Panc1 (cell line): ENCODE measurements at regions not wholly inside any gene's neighbourhood (a gene's known extent, or its start where the extent isn't known, plus 50 kb on each side); places are given as distances from the start of the nearest gene placed in this dataset.

Experiments used
- CTCF ChIP-seq: fragments of 450-650 bp; IDR thresholded peaks from 2 replicates; pipeline ENCODE4 v1.5.1; 2017; ENCODE audit warnings: mild to moderate bottlenecking
- TCF7L2 ChIP-seq: IDR thresholded peaks from 2 replicates; pipeline ENCODE4 v1.6.1; 2011; ENCODE audit warnings: mild to moderate bottlenecking, low read depth, low read length, inconsistent platforms
- TF ChIP-seq, protein P1 (sequence below), 2 experiments: IDR thresholded peaks; 2 replicates each; pipeline ENCODE4 v1.6.1; 2011 to 2012; ENCODE audit warnings: low read depth in 2 of 2, control low read depth in 1 of 2, low read length in 1 of 2, mild to moderate bottlenecking in 1 of 2, moderate library complexity in 1 of 2; ENCODE audit not compliant: insufficient read depth in 1 of 2

DNA sequence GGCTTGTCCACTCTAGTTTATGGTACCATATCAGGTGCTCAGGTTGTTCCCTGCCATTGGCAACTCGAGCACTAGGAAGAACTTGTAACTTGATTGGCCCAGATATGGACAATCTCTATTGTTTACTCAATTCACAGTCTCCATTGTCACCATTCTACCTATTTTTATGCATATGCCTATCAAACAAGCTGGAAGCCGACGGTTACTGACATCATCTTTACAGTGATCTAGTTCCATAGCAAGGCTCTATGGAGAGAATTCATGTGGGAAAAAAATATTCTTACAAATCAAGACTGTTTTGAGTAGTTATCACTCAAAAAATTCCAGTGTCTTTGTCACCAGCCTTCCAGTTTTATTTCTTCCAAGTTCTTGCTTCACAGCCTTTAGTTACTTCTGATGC, 1006.2 kb upstream of the PRR20A start:
- TF ChIP-seq, protein P1, sequence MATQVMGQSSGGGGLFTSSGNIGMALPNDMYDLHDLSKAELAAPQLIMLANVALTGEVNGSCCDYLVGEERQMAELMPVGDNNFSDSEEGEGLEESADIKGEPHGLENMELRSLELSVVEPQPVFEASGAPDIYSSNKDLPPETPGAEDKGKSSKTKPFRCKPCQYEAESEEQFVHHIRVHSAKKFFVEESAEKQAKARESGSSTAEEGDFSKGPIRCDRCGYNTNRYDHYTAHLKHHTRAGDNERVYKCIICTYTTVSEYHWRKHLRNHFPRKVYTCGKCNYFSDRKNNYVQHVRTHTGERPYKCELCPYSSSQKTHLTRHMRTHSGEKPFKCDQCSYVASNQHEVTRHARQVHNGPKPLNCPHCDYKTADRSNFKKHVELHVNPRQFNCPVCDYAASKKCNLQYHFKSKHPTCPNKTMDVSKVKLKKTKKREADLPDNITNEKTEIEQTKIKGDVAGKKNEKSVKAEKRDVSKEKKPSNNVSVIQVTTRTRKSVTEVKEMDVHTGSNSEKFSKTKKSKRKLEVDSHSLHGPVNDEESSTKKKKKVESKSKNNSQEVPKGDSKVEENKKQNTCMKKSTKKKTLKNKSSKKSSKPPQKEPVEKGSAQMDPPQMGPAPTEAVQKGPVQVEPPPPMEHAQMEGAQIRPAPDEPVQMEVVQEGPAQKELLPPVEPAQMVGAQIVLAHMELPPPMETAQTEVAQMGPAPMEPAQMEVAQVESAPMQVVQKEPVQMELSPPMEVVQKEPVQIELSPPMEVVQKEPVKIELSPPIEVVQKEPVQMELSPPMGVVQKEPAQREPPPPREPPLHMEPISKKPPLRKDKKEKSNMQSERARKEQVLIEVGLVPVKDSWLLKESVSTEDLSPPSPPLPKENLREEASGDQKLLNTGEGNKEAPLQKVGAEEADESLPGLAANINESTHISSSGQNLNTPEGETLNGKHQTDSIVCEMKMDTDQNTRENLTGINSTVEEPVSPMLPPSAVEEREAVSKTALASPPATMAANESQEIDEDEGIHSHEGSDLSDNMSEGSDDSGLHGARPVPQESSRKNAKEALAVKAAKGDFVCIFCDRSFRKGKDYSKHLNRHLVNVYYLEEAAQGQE (IDR thresholded peaks at IDR 0.05; ENCODE audit: insufficient read depth in 1 of 2, low read depth in 2 of 2, low read length in 1 of 2): no peak
- TF ChIP-seq CTCF: no peak
- no peak for TF ChIP-seq TCF7L2
